ENCODE measurements at regions not wholly inside any gene's neighbourhood (a gene's known extent, or its start where the extent isn't known, plus 50 kb on each side); places are given as distances from the start of the nearest gene placed in this dataset.

DNA sequence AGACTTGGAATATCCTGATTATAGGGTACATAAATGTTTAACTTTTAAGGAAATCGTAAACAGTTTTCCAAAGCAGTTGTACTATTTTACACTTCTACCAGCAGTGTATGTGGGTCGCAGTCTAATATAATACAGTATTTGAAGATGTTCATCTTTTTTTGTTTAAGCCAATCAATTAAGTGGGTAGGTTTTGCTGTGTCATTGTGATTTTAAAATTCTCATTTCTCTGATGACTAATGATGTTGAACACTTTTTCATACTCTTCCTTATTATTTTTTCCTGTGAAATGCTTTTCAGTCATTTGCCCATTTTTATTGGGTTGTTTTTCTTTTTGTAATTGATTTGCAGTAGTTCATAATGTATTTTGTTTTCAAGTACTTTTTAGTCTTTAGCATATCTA is 2689.7 kb downstream of the PCDH9 start:
- TF ChIP-seq MAX (IDR thresholded peaks at IDR 0.05) = no peak
- no peak for TF ChIP-seq RAD21 (IDR thresholded peaks at IDR 0.05; ENCODE audit: low read depth)
- no peak for TF ChIP-seq EP300 (IDR thresholded peaks at IDR 0.05; ENCODE audit: borderline replicate concordance)
- no peak for TF ChIP-seq NFIC (IDR thresholded peaks at IDR 0.05)
- TF ChIP-seq USF1 (IDR thresholded peaks at IDR 0.05) = no peak
- TF ChIP-seq TCF12 (IDR thresholded peaks at IDR 0.05; ENCODE audit: low read depth) = no peak
- TF ChIP-seq CREB1 (IDR thresholded peaks at IDR 0.05; ENCODE audit: low read depth) = no peak
- TF ChIP-seq TAF1 (IDR thresholded peaks at IDR 0.05; ENCODE audit: low read depth) = no peak
- TF ChIP-seq EGR1 (IDR thresholded peaks at IDR 0.05) = no peak
- TF ChIP-seq ZBTB7A (IDR thresholded peaks at IDR 0.05; ENCODE audit: low read depth) = no peak
- TF ChIP-seq REST (IDR thresholded peaks at IDR 0.05; ENCODE audit: low read depth) = no peak
- TF ChIP-seq FOXM1 (IDR thresholded peaks at IDR 0.05; ENCODE audit: borderline replicate concordance, low read depth) = no peak

DNA sequence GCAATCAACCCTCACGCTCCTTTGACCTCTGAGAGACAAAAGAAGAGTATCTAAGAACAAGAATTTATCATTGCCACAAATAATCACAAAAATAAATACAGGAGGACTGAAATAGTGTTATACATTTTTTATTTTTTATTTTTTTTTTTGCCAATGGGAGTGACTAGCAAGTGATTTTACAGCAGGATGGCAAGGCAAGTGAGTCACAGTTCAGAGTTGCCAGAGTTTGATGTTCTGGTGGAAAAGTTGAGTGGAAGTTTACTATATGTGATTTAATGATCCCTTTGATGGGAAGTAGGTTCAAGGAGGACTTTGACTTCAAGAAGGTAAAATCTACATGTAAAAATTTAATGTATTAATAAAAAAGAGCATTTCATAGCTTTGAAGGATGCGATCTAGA is 2691.4 kb downstream of the PCDH9 start:
- TF ChIP-seq RAD21 (IDR thresholded peaks at IDR 0.05; ENCODE audit: low read depth) (no peak), YY1 (IDR thresholded peaks at IDR 0.05; ENCODE audit: low read depth) (no peak), CEBPB (IDR thresholded peaks at IDR 0.05) (no peak)

- TF ChIP-seq RAD21 (IDR thresholded peaks at IDR 0.05; ENCODE audit: low read depth) = no peak
- no peak for TF ChIP-seq EP300 (IDR thresholded peaks at IDR 0.05; ENCODE audit: borderline replicate concordance)
Measured at GRCh38 chr13:64534302-64534701, 2695.8 kb downstream of the PCDH9 start.

DNA sequence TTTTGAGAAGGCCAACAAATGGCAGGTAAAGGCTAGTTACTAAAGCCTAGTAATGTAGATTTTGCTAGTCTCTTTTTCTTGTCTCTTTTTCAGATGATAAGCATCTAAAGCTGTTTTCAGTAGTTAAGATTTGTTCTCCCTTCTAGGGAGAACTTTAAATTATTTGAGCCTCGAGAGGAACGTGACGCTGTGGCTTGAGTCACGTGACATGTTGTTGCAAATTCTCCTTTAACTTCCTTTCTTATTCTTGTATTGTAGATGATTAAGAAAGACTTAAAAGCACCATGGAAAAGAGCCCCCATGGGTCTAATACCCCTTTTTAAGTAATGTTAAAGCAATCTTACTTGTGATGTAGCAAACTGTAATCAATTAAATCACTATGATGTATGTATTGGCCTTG is 2698.7 kb downstream of the PCDH9 start:
- no peak for TF ChIP-seq MAX (IDR thresholded peaks at IDR 0.05)
- TF ChIP-seq YY1 (IDR thresholded peaks at IDR 0.05; ENCODE audit: low read depth) = no peak
- TF ChIP-seq TAF1 (IDR thresholded peaks at IDR 0.05; ENCODE audit: low read depth) = no peak
- no peak for TF ChIP-seq FOXM1 (IDR thresholded peaks at IDR 0.05; ENCODE audit: borderline replicate concordance, low read depth)
- no peak for TF ChIP-seq NFIC (IDR thresholded peaks at IDR 0.05)
- no peak for TF ChIP-seq USF1 (IDR thresholded peaks at IDR 0.05)

- peak; percentile 35 for TF ChIP-seq RAD21 (IDR thresholded peaks at IDR 0.05; ENCODE audit: low read depth)
- TF ChIP-seq EGR1 (IDR thresholded peaks at IDR 0.05) = no peak
Measured at GRCh38 chr13:64529874-64530485, 2700.2 kb downstream of the PCDH9 start.

DNA sequence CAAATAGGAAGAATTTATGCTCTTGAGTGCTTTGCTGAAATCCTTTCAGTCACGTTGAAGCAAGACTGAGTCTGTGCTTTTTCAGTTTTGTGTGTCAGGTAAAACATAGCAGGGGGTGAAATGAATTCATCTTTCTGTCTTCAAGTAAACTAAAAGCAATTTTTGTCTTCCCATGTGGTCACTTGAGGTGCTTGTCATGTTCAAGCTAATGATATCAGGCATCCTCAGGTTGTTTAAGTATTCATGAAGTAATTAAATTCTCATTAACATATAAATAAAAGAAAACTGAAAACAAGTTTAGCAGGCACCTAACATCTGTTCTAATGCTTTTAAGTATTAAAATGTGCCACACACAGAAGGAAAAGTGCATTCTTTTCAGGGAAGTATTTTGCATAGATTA is 2701.3 kb downstream of the PCDH9 start:
- no peak for TF ChIP-seq ZBTB7A (IDR thresholded peaks at IDR 0.05; ENCODE audit: low read depth)
- no peak for TF ChIP-seq RAD21 (IDR thresholded peaks at IDR 0.05; ENCODE audit: low read depth)
- TF ChIP-seq CREB1 (IDR thresholded peaks at IDR 0.05; ENCODE audit: low read depth) = no peak
- no peak for TF ChIP-seq REST (IDR thresholded peaks at IDR 0.05; ENCODE audit: low read depth)
- TF ChIP-seq TAF1 (IDR thresholded peaks at IDR 0.05; ENCODE audit: low read depth) = no peak
- no peak for TF ChIP-seq TCF12 (IDR thresholded peaks at IDR 0.05; ENCODE audit: low read depth)
- TF ChIP-seq TEAD4 (IDR thresholded peaks at IDR 0.05) = no peak
- TF ChIP-seq FOXM1 (IDR thresholded peaks at IDR 0.05; ENCODE audit: borderline replicate concordance, low read depth) = no peak
- TF ChIP-seq EGR1 (IDR thresholded peaks at IDR 0.05) = no peak
- no peak for TF ChIP-seq YY1 (IDR thresholded peaks at IDR 0.05; ENCODE audit: low read depth)
- no peak for TF ChIP-seq MAX (IDR thresholded peaks at IDR 0.05)
- TF ChIP-seq EP300 (IDR thresholded peaks at IDR 0.05; ENCODE audit: borderline replicate concordance) = no peak
- TF ChIP-seq NFIC (IDR thresholded peaks at IDR 0.05) = no peak
- no peak for TF ChIP-seq USF1 (IDR thresholded peaks at IDR 0.05)
- no peak for TF ChIP-seq CEBPB (IDR thresholded peaks at IDR 0.05)
